WERI-Rb-1 (cell line): ENCODE measurements at regions not wholly inside any gene's neighbourhood (a gene's known extent, or its start where the extent isn't known, plus 50 kb on each side); places are given as distances from the start of the nearest gene placed in this dataset.

Experiments used
- DNase-seq: peaks from one replicate; pipeline ENCODE4 v3.0.0-alpha.2; 2020
- H3K27ac ChIP-seq: fragments of 250-450 bp; sonication (Bioruptor Pico); 2 replicates; pipeline ENCODE4 v1.5.1; 2020; ENCODE audit warnings: mild to moderate bottlenecking, moderate library complexity
- H3K27me3 ChIP-seq: fragments of 250-450 bp; sonication (Bioruptor Pico); 2 replicates; pipeline ENCODE4 v1.5.1; 2021; ENCODE audit warnings: mild to moderate bottlenecking, low read depth, moderate library complexity; ENCODE audit not compliant: insufficient read depth, severe bottlenecking
- H3K36me3 ChIP-seq: fragments of 250-450 bp; sonication (Bioruptor Pico); 2 replicates; pipeline ENCODE4 v1.5.1; 2020; ENCODE audit warnings: mild to moderate bottlenecking, moderate library complexity
- H3K4me3 ChIP-seq: 2 replicates; pipeline ENCODE4 v1.5.1; 2011; ENCODE audit warnings: low read depth, mild to moderate bottlenecking, control low read depth, low read length
- H3K9me3 ChIP-seq: fragments of 250-450 bp; sonication (Bioruptor Pico); 2 replicates; pipeline ENCODE4 v1.5.1; 2021; ENCODE audit warnings: mild to moderate bottlenecking, moderate library complexity; ENCODE audit not compliant: severe bottlenecking
- TF ChIP-seq, protein P1 (sequence below): IDR thresholded peaks from 2 replicates; pipeline ENCODE4 v1.5.1; 2011; ENCODE audit warnings: low read depth, mild to moderate bottlenecking, control low read depth, inconsistent platforms, low read length

DNA sequence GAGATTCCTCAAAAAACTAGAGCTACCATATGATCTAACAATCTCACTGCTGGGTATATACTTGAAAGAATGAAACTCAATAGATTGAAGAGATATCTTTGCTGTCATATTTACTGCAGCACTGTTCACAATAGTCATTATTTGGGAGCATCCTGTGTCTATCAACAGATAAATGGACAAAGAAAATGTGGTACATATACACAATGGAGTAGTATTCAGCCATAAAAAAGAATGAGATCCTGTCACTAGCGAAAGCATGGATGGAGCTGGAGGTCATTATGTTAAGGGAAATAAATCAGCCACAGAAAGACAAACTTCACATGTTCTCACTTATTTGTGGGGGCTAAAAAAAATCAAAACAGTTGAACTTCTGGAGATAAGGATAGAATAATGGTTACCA, 505.7 kb upstream of the ARRDC3 start:
- no peak for DNase-seq
- Histone ChIP-seq H3K27me3 (no peaks in the 10 kb centered on the region), H3K36me3 (no peaks in the 10 kb centered on the region), H3K9me3 (no peaks in the 10 kb centered on the region), H3K27ac (no peak overlapping the region), H3K4me3 (no peak overlapping the region)
- TF ChIP-seq, protein P1, sequence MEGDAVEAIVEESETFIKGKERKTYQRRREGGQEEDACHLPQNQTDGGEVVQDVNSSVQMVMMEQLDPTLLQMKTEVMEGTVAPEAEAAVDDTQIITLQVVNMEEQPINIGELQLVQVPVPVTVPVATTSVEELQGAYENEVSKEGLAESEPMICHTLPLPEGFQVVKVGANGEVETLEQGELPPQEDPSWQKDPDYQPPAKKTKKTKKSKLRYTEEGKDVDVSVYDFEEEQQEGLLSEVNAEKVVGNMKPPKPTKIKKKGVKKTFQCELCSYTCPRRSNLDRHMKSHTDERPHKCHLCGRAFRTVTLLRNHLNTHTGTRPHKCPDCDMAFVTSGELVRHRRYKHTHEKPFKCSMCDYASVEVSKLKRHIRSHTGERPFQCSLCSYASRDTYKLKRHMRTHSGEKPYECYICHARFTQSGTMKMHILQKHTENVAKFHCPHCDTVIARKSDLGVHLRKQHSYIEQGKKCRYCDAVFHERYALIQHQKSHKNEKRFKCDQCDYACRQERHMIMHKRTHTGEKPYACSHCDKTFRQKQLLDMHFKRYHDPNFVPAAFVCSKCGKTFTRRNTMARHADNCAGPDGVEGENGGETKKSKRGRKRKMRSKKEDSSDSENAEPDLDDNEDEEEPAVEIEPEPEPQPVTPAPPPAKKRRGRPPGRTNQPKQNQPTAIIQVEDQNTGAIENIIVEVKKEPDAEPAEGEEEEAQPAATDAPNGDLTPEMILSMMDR, result no peak

DNA sequence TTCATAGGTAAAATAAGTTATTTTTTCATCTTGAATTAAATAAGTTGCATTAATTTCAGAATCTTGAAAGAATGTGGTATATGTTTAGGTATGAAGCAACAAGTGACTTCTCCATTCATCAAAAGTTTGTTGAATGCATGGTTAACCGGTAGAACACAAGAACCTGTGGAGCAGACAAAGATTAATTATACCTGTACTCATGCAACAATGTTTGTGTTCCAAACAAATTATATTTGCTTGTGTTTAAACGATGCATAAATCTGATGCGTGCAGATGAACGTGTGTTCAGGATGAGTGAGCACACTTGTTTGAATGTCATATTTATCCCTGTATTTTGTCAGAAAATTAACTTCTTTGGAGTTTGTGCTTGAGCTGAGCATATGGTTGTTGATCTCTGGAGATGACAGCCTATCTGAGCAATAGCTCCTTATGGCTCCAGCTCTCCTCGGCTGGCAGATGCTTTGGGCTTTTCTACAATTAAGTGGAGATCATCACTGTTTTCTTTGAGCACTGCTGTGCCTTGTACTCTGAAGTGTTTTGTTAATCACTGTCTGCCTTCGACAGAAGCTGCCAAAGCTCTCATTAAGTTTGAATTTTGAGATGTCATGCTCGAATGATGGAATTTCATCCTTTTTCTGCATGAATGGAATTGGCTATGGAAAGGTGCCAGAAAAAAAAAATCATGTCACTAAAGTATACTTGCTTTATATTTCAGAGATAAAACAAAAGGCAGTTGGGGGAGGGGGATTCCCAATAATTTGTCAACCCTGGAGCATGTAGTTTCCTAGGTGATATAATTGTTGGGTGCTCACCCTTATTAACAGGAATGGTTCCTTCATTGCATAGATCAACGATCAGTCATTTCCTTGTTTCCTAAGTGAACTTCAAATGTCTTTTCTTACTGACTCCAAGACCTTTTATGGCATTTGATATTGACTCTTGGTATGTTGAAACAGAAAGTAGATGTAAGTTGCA, 502.5 kb upstream of the ARRDC3 start:
- no peaks in the 10 kb centered on the region for H3K9me3 ChIP-seq
- H3K36me3 ChIP-seq, result no peaks in the 10 kb centered on the region
- no peaks in the 10 kb centered on the region for H3K27me3 ChIP-seq
- peak; percentile 66 for DNase-seq
- H3K27ac ChIP-seq, result peak overlapping the region; percentile 43
- TF ChIP-seq, protein P1, result no peak
- no peak overlapping the region for H3K4me3 ChIP-seq

DNA sequence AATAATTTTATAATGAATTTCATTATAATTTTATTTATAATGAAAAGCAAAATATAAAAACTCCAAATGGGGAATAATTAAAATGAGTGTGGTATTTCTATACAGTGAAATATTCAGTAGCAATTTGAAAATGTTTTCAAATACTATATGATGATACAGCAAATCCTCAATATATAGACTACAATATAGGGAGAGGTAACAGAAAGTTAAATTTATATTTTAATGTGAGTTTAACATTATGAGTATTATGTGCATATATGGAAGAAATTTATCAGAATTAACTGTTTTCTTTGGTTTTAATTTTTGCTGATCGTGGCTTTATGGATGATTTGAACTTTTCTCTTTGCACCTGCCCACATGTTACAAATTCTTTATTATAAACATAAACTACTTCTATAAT, 500.9 kb upstream of the ARRDC3 start:
- TF ChIP-seq, protein P1, result no peak
- DNase-seq, result no peak
- Histone ChIP-seq H3K27me3 (no peaks in the 10 kb centered on the region), H3K36me3 (no peaks in the 10 kb centered on the region), H3K27ac (no peak overlapping the region), H3K9me3 (no peaks in the 10 kb centered on the region), H3K4me3 (no peak overlapping the region)

DNA sequence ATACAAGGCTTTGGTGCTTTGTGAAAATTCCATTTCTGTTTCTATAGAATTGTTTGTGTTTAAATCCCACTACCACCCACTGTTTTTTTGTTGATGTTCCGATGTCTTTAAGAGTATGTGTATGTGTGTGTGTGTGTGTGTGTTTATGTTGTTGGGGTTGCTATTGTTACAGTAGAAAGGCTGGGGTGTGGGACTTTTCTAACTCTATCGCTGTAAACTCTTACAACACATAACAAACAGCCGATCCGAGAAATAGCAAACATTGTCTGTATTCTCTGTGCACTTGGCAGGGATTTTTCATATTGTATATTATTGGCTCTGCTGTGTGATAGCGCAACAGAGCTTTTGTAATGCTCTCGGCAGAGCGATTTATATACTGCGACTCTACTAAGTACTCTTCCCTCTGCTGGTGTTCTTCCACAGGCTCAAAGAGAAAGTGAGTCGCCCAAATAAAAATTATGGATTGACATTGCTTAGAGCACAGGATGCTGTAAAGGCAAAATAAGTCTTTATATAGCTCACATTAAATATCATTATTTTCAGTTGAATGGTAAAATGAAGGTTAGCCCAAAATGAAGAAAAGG, 492.2 kb upstream of the ARRDC3 start:
- H3K9me3 ChIP-seq, result no peaks in the 10 kb centered on the region
- H3K27ac ChIP-seq, result no peak overlapping the region
- no peaks in the 10 kb centered on the region for H3K36me3 ChIP-seq
- DNase-seq, result no peak
- TF ChIP-seq, protein P1, result no peak
- H3K27me3 ChIP-seq, result no peaks in the 10 kb centered on the region
- H3K4me3 ChIP-seq, result no peak overlapping the region

DNA sequence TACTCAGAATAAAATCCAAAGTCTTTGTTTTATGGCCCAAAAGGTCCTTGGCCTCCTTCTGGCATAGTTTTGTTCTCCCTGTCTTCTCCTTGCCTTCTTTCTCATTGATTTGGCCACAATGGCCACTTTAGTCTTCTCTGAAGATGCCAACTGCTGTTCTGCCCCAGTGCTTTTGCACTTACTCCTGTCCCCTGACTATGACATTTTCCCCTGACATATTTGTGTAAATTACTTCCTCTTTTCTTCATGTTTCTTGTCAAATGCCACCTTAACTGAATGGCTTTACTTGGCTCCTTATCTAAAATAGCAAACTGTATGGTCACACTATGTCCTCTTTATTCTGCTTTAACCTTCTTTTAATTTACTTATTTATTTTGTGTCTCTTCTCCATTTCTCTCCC, 484.7 kb upstream of the ARRDC3 start:
- Histone ChIP-seq H3K9me3 (no peaks in the 10 kb centered on the region), H3K27me3 (no peaks in the 10 kb centered on the region), H3K27ac (no peak overlapping the region), H3K36me3 (no peaks in the 10 kb centered on the region), H3K4me3 (no peak overlapping the region)
- TF ChIP-seq, protein P1, result no peak
- no peak for DNase-seq
